IMR-90 (cell line): ENCODE measurements at regions not wholly inside any gene's neighbourhood (a gene's known extent, or its start where the extent isn't known, plus 50 kb on each side); places are given as distances from the start of the nearest gene placed in this dataset.

Source experiments
- ATAC-seq: fragments of 200-7000 bp; cut with Tn5 transposase; 2 replicates; pipeline ENCODE4 v1.9.1; 2020; ENCODE audit warnings: low read depth, mild to moderate bottlenecking, moderate library complexity
- BruUV-seq: library from RNA; stranded (reverse); fragments of 400-500 nt; replicated peaks from 2 replicates; lab custom pipeline; 2021; lab: Mats Ljungman, UMichigan
- CTCF ChIA-PET: fragments of 300-600 bp; formaldehyde crosslinking; extraction: SDS; loops from one replicate; lab custom pipeline; 2021; ENCODE audit warnings: antibody characterized with exemption; lab: Yijun Ruan, JAX
- POLR2A ChIA-PET: fragments of 300-600 bp; sonication (Branson Sonifier 250); formaldehyde crosslinking; loops from one replicate; lab custom pipeline; 2022; ENCODE audit warnings: antibody characterized with exemption; ENCODE audit not compliant: unreplicated experiment; lab: Charles Lee
- DNase-seq: peaks from one replicate; pipeline ENCODE4 v3.0.0; 2013
- H2AFZ ChIP-seq: replicated peaks from 2 replicates; pipeline ENCODE3; 2013; ENCODE audit warnings: low read length, mild to moderate bottlenecking; ENCODE audit not compliant: poor library complexity
- H2AK5ac ChIP-seq: 2 replicates; pipeline ENCODE4 v1.6.1; 2013; ENCODE audit warnings: low read depth, low read length, inconsistent platforms
- H2AK9ac ChIP-seq: replicated peaks from 2 replicates; pipeline ENCODE3; 2013; ENCODE audit warnings: mild to moderate bottlenecking, low read depth, low read length, moderate library complexity; ENCODE audit not compliant: poor library complexity
- H2BK120ac ChIP-seq: 2 replicates; pipeline ENCODE4 v1.6.1; 2013; ENCODE audit warnings: low read depth, low read length, inconsistent platforms
- H2BK15ac ChIP-seq: 3 replicates; pipeline ENCODE4 v1.6.1; 2013; ENCODE audit warnings: low read depth, low read length, inconsistent platforms
- H2BK20ac ChIP-seq: 2 replicates; pipeline ENCODE4 v1.6.1; 2013; ENCODE audit warnings: low read depth, mild to moderate bottlenecking, inconsistent platforms, low read length, moderate library complexity
- H2BK5ac ChIP-seq: 2 replicates; pipeline ENCODE4 v1.6.1; 2013; ENCODE audit warnings: mild to moderate bottlenecking, low read depth, low read length, inconsistent platforms; ENCODE audit not compliant: poor library complexity, severe bottlenecking
- H3K14ac ChIP-seq: replicated peaks from 2 replicates; pipeline ENCODE4 v1.6.1; 2013; ENCODE audit warnings: low read depth, low read length, inconsistent platforms
- H3K18ac ChIP-seq: 2 replicates; pipeline ENCODE4 v1.6.1; 2013; ENCODE audit warnings: low read depth, low read length, control low read depth
- H3K23ac ChIP-seq: 2 replicates; pipeline ENCODE4 v1.6.1; 2013; ENCODE audit warnings: low read depth, low read length, inconsistent platforms
- H3K27ac ChIP-seq: 2 replicates; pipeline ENCODE4 v1.5.1; 2013; ENCODE audit warnings: mild to moderate bottlenecking, control low read depth, low read length; ENCODE audit not compliant: insufficient read depth
- H3K27me3 ChIP-seq: 2 replicates; pipeline ENCODE4 v1.6.1; 2013; ENCODE audit warnings: low read length; ENCODE audit not compliant: control insufficient read depth, insufficient read depth
- H3K36me3 ChIP-seq: 2 replicates; pipeline ENCODE4 v1.6.1; 2013; ENCODE audit warnings: low read length, mixed read lengths; ENCODE audit not compliant: control insufficient read depth, insufficient read depth
- H3K4ac ChIP-seq: 2 replicates; pipeline ENCODE4 v1.6.1; 2013; ENCODE audit warnings: low read depth, low read length, inconsistent platforms
- H3K4me1 ChIP-seq: 2 replicates; pipeline ENCODE4 v1.6.1; 2013; ENCODE audit warnings: low read length, mixed read lengths; ENCODE audit not compliant: control insufficient read depth, insufficient read depth
- H3K4me2 ChIP-seq: 2 replicates; pipeline ENCODE4 v1.6.1; 2013; ENCODE audit warnings: low read depth, mild to moderate bottlenecking, control low read depth, low read length, moderate library complexity
- H3K4me3 ChIP-seq: 2 replicates; pipeline ENCODE4 v1.5.1; 2013; ENCODE audit warnings: low read depth, mild to moderate bottlenecking, control low read depth, low read length, moderate library complexity; ENCODE audit not compliant: insufficient read depth
- H3K56ac ChIP-seq: 2 replicates; pipeline ENCODE4 v1.6.1; 2013; ENCODE audit warnings: low read length, inconsistent platforms; ENCODE audit not compliant: insufficient read depth; ENCODE audit errors: extremely low read depth
- H3K79me1 ChIP-seq, 2 experiments: 2 replicates each; pipeline ENCODE4 v1.6.1; 2013; ENCODE audit warnings: low read length in 2 of 2, inconsistent platforms in 1 of 2, low read depth in 1 of 2
- H3K9ac ChIP-seq: 2 replicates; pipeline ENCODE4 v1.6.1; 2013; ENCODE audit warnings: low read depth, low read length, control low read depth
- H3K9me1 ChIP-seq: 2 replicates; pipeline ENCODE4 v1.6.1; 2013; ENCODE audit warnings: low read length, inconsistent platforms; ENCODE audit not compliant: insufficient read depth
- H3K9me3 ChIP-seq: 2 replicates; pipeline ENCODE4 v1.6.1; 2013; ENCODE audit warnings: low read length; ENCODE audit not compliant: control insufficient read depth, insufficient read depth
- H4K20me1 ChIP-seq: 2 replicates; pipeline ENCODE4 v1.6.1; 2013; ENCODE audit warnings: low read length, inconsistent platforms; ENCODE audit not compliant: insufficient read depth
- H4K5ac ChIP-seq: 2 replicates; pipeline ENCODE4 v1.6.1; 2013; ENCODE audit warnings: mild to moderate bottlenecking, low read depth, low read length, control low read depth
- H4K8ac ChIP-seq, 2 experiments: 2 replicates each; pipeline ENCODE4 v1.6.1; 2013; ENCODE audit warnings: low read depth in 2 of 2, low read length in 2 of 2, control low read depth in 1 of 2, inconsistent platforms in 1 of 2
- H4K91ac ChIP-seq: 2 replicates; pipeline ENCODE4 v1.6.1; 2013; ENCODE audit warnings: low read depth, low read length, inconsistent platforms; ENCODE audit not compliant: insufficient read depth
- MAFK ChIP-seq: IDR thresholded peaks from 2 replicates; pipeline ENCODE4 v1.6.1; 2012; ENCODE audit warnings: low read depth, low read length, improper control_type of control experiment
- NFE2L2 ChIP-seq: fragments of 150-350 bp; IDR thresholded peaks from 2 replicates; pipeline ENCODE4 v1.6.1; 2016; ENCODE audit warnings: low read depth, mild to moderate bottlenecking, low read length
- whole genome bisulfite sequencing, 2 experiments: methylation state at CpG; one replicate each; pipeline versions ENCODE4 v1.1.5 to v1.1.7; 2013; ENCODE audit warnings: missing lambda C conversion rate in 2 of 2; ENCODE audit not compliant: insufficient read length in 1 of 2; ENCODE audit errors: extremely low coverage in 2 of 2; 5-methylcytosine and 5-hydroxymethylcytosine counted together
- dilution Hi-C: fragments of 300-500 bp; cut with HindIII; formaldehyde crosslinking; loops from one replicate; pipeline ENCODE4 v1.14.3; 2018; ENCODE audit warnings: low sequenced_read_pairs; ENCODE audit not compliant: unreplicated experiment
- in situ Hi-C: fragments of 300-500 bp; cut with MboI; formaldehyde crosslinking; loops from 3 replicates; pipeline ENCODE4 v1.14.3; 2019; ENCODE audit warnings: low sequenced_read_pairs, inconsistent platforms, mixed read lengths
- intact Hi-C: fragments of 100-400 bp; cut with micrococcal nuclease; formaldehyde crosslinking; loops from 2 replicates; pipeline ENCODE4 v1.10.0; 2022

DNA sequence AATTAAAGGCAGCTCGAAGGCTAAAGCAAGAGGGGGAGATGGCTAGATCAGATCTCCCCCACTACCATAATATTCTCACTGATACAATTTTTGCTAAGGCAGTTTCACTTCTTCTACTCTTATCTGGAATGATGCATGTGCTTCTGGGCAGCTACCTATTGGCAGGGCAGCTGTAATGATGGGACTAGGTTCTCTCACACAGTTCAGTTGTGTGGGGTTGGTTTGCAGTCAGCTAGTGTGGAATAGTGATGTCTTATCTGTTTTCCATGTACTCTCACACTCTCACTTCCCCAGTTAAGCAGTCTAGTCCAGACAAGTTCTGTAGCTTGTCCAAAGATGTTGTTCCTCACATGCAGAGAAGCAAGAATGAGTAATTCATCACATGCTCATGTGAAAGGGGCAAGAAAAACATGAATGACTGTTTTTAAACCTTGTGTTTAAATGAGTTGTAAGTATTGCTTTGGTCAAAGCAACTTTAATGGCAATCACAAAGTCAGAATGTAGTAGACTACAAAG is 836.1 kb downstream of the CBLN2 start:
- ChIA-PET CTCF (no interaction called here), POLR2A (no interaction called here)
- H3K4me2 ChIP-seq, result no peak overlapping the region
- no TSS peak for BruUV-seq
- no peak overlapping the region for H3K4me3 ChIP-seq
- H3K4ac ChIP-seq, result no peak overlapping the region
- dilution Hi-C loops (no loop called here), in situ Hi-C loops (no loop called here), intact Hi-C loops (no loop called here)
- H2AFZ ChIP-seq, result no peak overlapping the region
- H4K20me1 ChIP-seq, result no peaks in the 10 kb centered on the region
- H2BK20ac ChIP-seq, result no peak overlapping the region
- no peak overlapping the region for H3K56ac ChIP-seq
- DNase-seq (no peak), ATAC-seq (no peak)
- no peak overlapping the region for H3K23ac ChIP-seq
- no peak overlapping the region for H2BK5ac ChIP-seq
- no peaks in the 10 kb centered on the region for H3K36me3 ChIP-seq
- no peak overlapping the region for H3K9ac ChIP-seq
- H2AK5ac ChIP-seq, result no peak overlapping the region
- H4K5ac ChIP-seq, result no peak overlapping the region
- H2BK15ac ChIP-seq, result no peak overlapping the region
- WGBS, 2 experiments, result no CpG with 5 or more reads among the region's 1 CpG
- peaks cover 5% of the 10 kb centered on the region for H3K9me3 ChIP-seq
- no peak overlapping the region for H3K27ac ChIP-seq
- no peak overlapping the region for H4K91ac ChIP-seq
- no peak overlapping the region for H2BK120ac ChIP-seq
- no peak overlapping the region for H3K14ac ChIP-seq
- H3K79me1 ChIP-seq, result no peaks in the 10 kb centered on the region
- no peak overlapping the region for H2AK9ac ChIP-seq
- H4K8ac ChIP-seq, result no peak overlapping the region
- H3K4me1 ChIP-seq, result no peaks in the 10 kb centered on the region
- TF ChIP-seq NFE2L2, result no peak
- TF ChIP-seq MAFK, result no peak
- no peak overlapping the region for H3K18ac ChIP-seq
- no peaks in the 10 kb centered on the region for H3K9me1 ChIP-seq
- H3K27me3 ChIP-seq, result no peaks in the 10 kb centered on the region
